PC-3 (cell line): ENCODE measurements at regions not wholly inside any gene's neighbourhood (a gene's known extent, or its start where the extent isn't known, plus 50 kb on each side); places are given as distances from the start of the nearest gene placed in this dataset.

ENCODE experiments used
- CTCF ChIP-seq: fragments of 300-600 bp; sonication (generic); conservative IDR thresholded peaks from 2 replicates; pipeline ENCODE4 v1.5.1; 2017; ENCODE audit warnings: antibody characterized with exemption, low read depth, mild to moderate bottlenecking, low read length
- EZH2 ChIP-seq: fragments of 300-600 bp; sonication (generic); IDR thresholded peaks from one replicate; pipeline ENCODE4 v1.6.1; 2017; ENCODE audit warnings: antibody characterized with exemption, mild to moderate bottlenecking, low read length; ENCODE audit not compliant: unreplicated experiment
- EZH2phosphoT487 ChIP-seq: fragments of 300-600 bp; sonication (generic); IDR thresholded peaks from 2 replicates; pipeline ENCODE4 v1.6.1; 2018; ENCODE audit warnings: mild to moderate bottlenecking, antibody characterized with exemption, low read length, borderline replicate concordance

- TF ChIP-seq CTCF = no peak
- TF ChIP-seq EZH2 = no peak
- no peak for TF ChIP-seq EZH2phosphoT487
Measured at GRCh38 chr2:118239284-118239683, 151.0 kb downstream of the INSIG2 start.
